Keratinocyte (primary cell): ENCODE measurements at regions not wholly inside any gene's neighbourhood (a gene's known extent, or its start where the extent isn't known, plus 50 kb on each side); places are given as distances from the start of the nearest gene placed in this dataset.

Experiments
- DNase-seq: peaks from one replicate; pipeline ENCODE4 v3.0.0-alpha.2; 2011; ENCODE audit warnings: low read depth, missing footprints, low spot score
- FAIRE-seq: peaks from 2 replicates; lab custom pipeline; 2011; peaks lifted over from hg19 to GRCh38; lab: Jason Lieb, UNC
- H2AFZ ChIP-seq: 2 replicates; pipeline ENCODE4 v1.6.0; 2012; ENCODE audit warnings: low read length, control low read depth, inconsistent platforms; ENCODE audit not compliant: control insufficient read depth
- H3K27ac ChIP-seq: 2 replicates; pipeline ENCODE4 v1.5.1; 2011; ENCODE audit warnings: low read length; ENCODE audit not compliant: control insufficient read depth, insufficient read depth
- H3K27me3 ChIP-seq: 3 replicates; pipeline ENCODE4 v1.6.0; 2011; ENCODE audit warnings: low read length; ENCODE audit not compliant: control insufficient read depth, insufficient read depth; ENCODE audit errors: extremely low read depth
- H3K36me3 ChIP-seq, 2 experiments: 2 replicates in 1 of 2; 3 replicates in 1 of 2; pipeline ENCODE4 v1.5.1; 2011; ENCODE audit warnings: low read length in 2 of 2, mild to moderate bottlenecking in 1 of 2; ENCODE audit not compliant: control insufficient read depth in 2 of 2, insufficient read depth in 2 of 2; ENCODE audit errors: extremely low read depth in 1 of 2
- H3K4me1 ChIP-seq: 3 replicates; pipeline ENCODE4 v1.5.1; 2011; ENCODE audit warnings: low read length; ENCODE audit not compliant: control insufficient read depth, insufficient read depth; ENCODE audit errors: extremely low read depth
- H3K4me2 ChIP-seq: 3 replicates; pipeline ENCODE4 v1.6.0; 2011; ENCODE audit warnings: low read depth, low read length; ENCODE audit not compliant: control insufficient read depth, insufficient read depth; ENCODE audit errors: extremely low read depth
- H3K4me3 ChIP-seq, 3 experiments: fragments of 200-600 bp in 1 of 3; sonication (generic) in 1 of 3; 2 replicates in 2 of 3; 3 replicates in 1 of 3; pipeline ENCODE4 v1.5.1; 2011 to 2016; ENCODE audit warnings: low read length in 3 of 3, mild to moderate bottlenecking in 3 of 3, control low read depth in 2 of 3, inconsistent platforms in 1 of 3, low read depth in 1 of 3, mixed read lengths in 1 of 3, mixed run types in 1 of 3, moderate library complexity in 1 of 3; ENCODE audit not compliant: control insufficient read depth in 2 of 3, insufficient read depth in 2 of 3; ENCODE audit errors: extremely low read depth in 1 of 3
- H3K79me2 ChIP-seq: 2 replicates; pipeline ENCODE4 v1.6.0; 2012; ENCODE audit warnings: low read length; ENCODE audit not compliant: control insufficient read depth, insufficient read depth
- H3K9ac ChIP-seq: 3 replicates; pipeline ENCODE4 v1.6.0; 2011; ENCODE audit warnings: low read length; ENCODE audit not compliant: control insufficient read depth, insufficient read depth; ENCODE audit errors: extremely low read depth
- H3K9me1 ChIP-seq: 3 replicates; pipeline ENCODE4 v1.6.0; 2011; ENCODE audit warnings: low read length; ENCODE audit not compliant: control insufficient read depth, insufficient read depth; ENCODE audit errors: extremely low read depth
- H3K9me3 ChIP-seq: 2 replicates; pipeline ENCODE4 v1.5.1; 2012; ENCODE audit warnings: low read depth, low read length; ENCODE audit not compliant: control insufficient read depth
- H4K20me1 ChIP-seq: 3 replicates; pipeline ENCODE4 v1.6.0; 2011; ENCODE audit warnings: low read length; ENCODE audit not compliant: control insufficient read depth, insufficient read depth; ENCODE audit errors: extremely low read depth
- CTCF ChIP-seq, 3 experiments: IDR thresholded peaks in 1 of 3; conservative IDR thresholded peaks in 1 of 3; optimal IDR thresholded peaks in 1 of 3; 2 replicates in 2 of 3; 3 replicates in 1 of 3; pipeline versions ENCODE3 to v1.5.1; 2011; ENCODE audit warnings: low read length in 3 of 3, mild to moderate bottlenecking in 3 of 3, moderate library complexity in 2 of 3, control low read depth in 1 of 3, inconsistent platforms in 1 of 3; ENCODE audit not compliant: insufficient read depth in 2 of 3; ENCODE audit errors: extremely low read depth in 1 of 3
- EZH2 ChIP-seq: IDR thresholded peaks from one replicate; pipeline ENCODE4 v1.6.1; 2012; ENCODE audit warnings: inconsistent platforms, mild to moderate bottlenecking, low read length, moderate library complexity
- dilution Hi-C: fragments of 300-500 bp; cut with MboI; formaldehyde crosslinking; loops from one replicate; pipeline ENCODE4 v1.7.0; 2020; ENCODE audit warnings: low sequenced_read_pairs; ENCODE audit not compliant: extremely low pct_ligation_motif_present

GRCh38 chr13:72144636-72145035, 277.6 kb upstream of the DACH1 start:
- DNase-seq, result no peak

GRCh38 chr13:72141855-72142519, 275.0 kb upstream of the DACH1 start:
- H3K36me3 ChIP-seq, result no peaks in the 10 kb centered on the region
- H3K27me3 ChIP-seq, result no peaks in the 10 kb centered on the region
- no peaks in the 10 kb centered on the region for H4K20me1 ChIP-seq
- no peaks in the 10 kb centered on the region for H3K79me2 ChIP-seq
- H3K9ac ChIP-seq, result no peak overlapping the region
- peak overlapping the region; percentile 52 for H2AFZ ChIP-seq
- DNase-seq, result no peak
- H3K4me2 ChIP-seq, result peak overlapping the region; percentile 35
- no peaks in the 10 kb centered on the region for H3K9me1 ChIP-seq
- dilution Hi-C loops, result no loop called here
- no peak overlapping the region for H3K4me3 ChIP-seq
- TF ChIP-seq CTCF (optimal IDR thresholded peaks at IDR 0.05 in 1 of 3, IDR thresholded peaks at IDR 0.05 in 1 of 3, conservative IDR thresholded peaks at IDR 0.05 in 1 of 3; ENCODE audit: extremely low read depth in 1 of 3, insufficient read depth in 2 of 3, low read length in 3 of 3), result no peak
- TF ChIP-seq EZH2, result no peak
- FAIRE-seq, result peak; percentile 69
- H3K9me3 ChIP-seq, result no peaks in the 10 kb centered on the region
- H3K27ac ChIP-seq, result no peak overlapping the region
- H3K4me1 ChIP-seq, result peaks cover 4% of the 10 kb centered on the region

More at GRCh38 chr13:72144636-72145035, 277.6 kb upstream of the DACH1 start:
- TF ChIP-seq CTCF (optimal IDR thresholded peaks at IDR 0.05 in 1 of 3, IDR thresholded peaks at IDR 0.05 in 1 of 3, conservative IDR thresholded peaks at IDR 0.05 in 1 of 3; ENCODE audit: extremely low read depth in 1 of 3, insufficient read depth in 2 of 3, low read length in 3 of 3), result no peak
- TF ChIP-seq EZH2, result no peak
- peaks cover 4% of the 10 kb centered on the region for H3K4me1 ChIP-seq
- no peaks in the 10 kb centered on the region for H3K9me3 ChIP-seq
- no peaks in the 10 kb centered on the region for H3K27me3 ChIP-seq
- H3K9me1 ChIP-seq, result no peaks in the 10 kb centered on the region
- no peak overlapping the region for H3K9ac ChIP-seq
- H4K20me1 ChIP-seq, result no peaks in the 10 kb centered on the region
- H3K27ac ChIP-seq, result no peak overlapping the region
- dilution Hi-C loops, result no loop called here
- no peaks in the 10 kb centered on the region for H3K79me2 ChIP-seq
- no peak for FAIRE-seq
- H2AFZ ChIP-seq, result no peak overlapping the region
- H3K4me2 ChIP-seq, result no peak overlapping the region
- H3K36me3 ChIP-seq, result no peaks in the 10 kb centered on the region
- no peak overlapping the region for H3K4me3 ChIP-seq
